SK-N-SH (cell line): ENCODE measurements at regions not wholly inside any gene's neighbourhood (a gene's known extent, or its start where the extent isn't known, plus 50 kb on each side); places are given as distances from the start of the nearest gene placed in this dataset.

ENCODE experiments used
- CTCF ChIA-PET: fragments of 300-600, 350-600 bp; formaldehyde crosslinking; extraction: SDS; loops from one replicate; lab custom pipeline; 2021; lab: Yijun Ruan, JAX
- POLR2A ChIA-PET: fragments of 350-600 bp; sonication (Branson Sonifier 250); formaldehyde crosslinking; extraction: SDS; loops from one replicate; lab custom pipeline; 2020; ENCODE audit warnings: antibody characterized with exemption, inconsistent platforms; lab: Yijun Ruan, JAX
- DNase-seq: peaks from one replicate; pipeline ENCODE4 v3.0.0; 2012
- H2AFZ ChIP-seq: fragments of 200-600 bp; sonication (generic); 2 replicates; pipeline ENCODE4 v1.8.1; 2016; ENCODE audit warnings: antibody characterized with exemption, mild to moderate bottlenecking, low read depth
- H3F3A ChIP-seq: fragments of 200-600 bp; sonication (generic); replicated peaks from 2 replicates; pipeline ENCODE3; 2016; ENCODE audit warnings: antibody characterized with exemption, mild to moderate bottlenecking; ENCODE audit not compliant: insufficient read depth
- H3K27ac ChIP-seq, 2 experiments: fragments of 200-500 bp in 1 of 2; fragments of 200-600 bp in 1 of 2; sonication (Bioruptor generic) in 1 of 2; sonication (generic), shearing (Covaris generic) in 1 of 2; 2 replicates each; pipeline versions ENCODE4 v1.5.1 to v1.6.1; 2014 to 2016; ENCODE audit warnings: low read depth in 2 of 2, inconsistent platforms in 1 of 2, low read length in 1 of 2, mild to moderate bottlenecking in 1 of 2, mixed read lengths in 1 of 2
- H3K27me3 ChIP-seq: fragments of 200-600 bp; sonication (generic), shearing (Covaris generic); 2 replicates; pipeline ENCODE4 v1.6.1; 2016; ENCODE audit warnings: mixed run types; ENCODE audit not compliant: insufficient read depth
- H3K36me3 ChIP-seq, 2 experiments: fragments of 200-500 bp in 1 of 2; fragments of 200-600 bp in 1 of 2; sonication (Bioruptor generic) in 1 of 2; sonication (generic) in 1 of 2; replicated peaks in 1 of 2; 2 replicates each; pipeline versions ENCODE3 to v1.5.1; 2014 to 2016; ENCODE audit warnings: low read length in 1 of 2, mild to moderate bottlenecking in 1 of 2; ENCODE audit not compliant: insufficient read depth in 2 of 2, control insufficient read depth in 1 of 2
- H3K4me1 ChIP-seq, 2 experiments: fragments of 200-500 bp in 1 of 2; fragments of 200-600 bp in 1 of 2; sonication (Bioruptor generic) in 1 of 2; sonication (generic), shearing (Covaris generic) in 1 of 2; 2 replicates each; pipeline versions ENCODE4 v1.5.1 to v1.6.1; 2014 to 2016; ENCODE audit warnings: low read depth in 1 of 2, low read length in 1 of 2, mixed run types in 1 of 2; ENCODE audit not compliant: insufficient read depth in 2 of 2, control insufficient read depth in 1 of 2
- H3K4me2 ChIP-seq: fragments of 200-600 bp; sonication (generic), shearing (Covaris generic); 2 replicates; pipeline ENCODE4 v1.6.1; 2017; ENCODE audit warnings: mixed run types
- H3K4me3 ChIP-seq, 2 experiments: fragments of 200-500 bp in 1 of 2; fragments of 200-600 bp in 1 of 2; sonication (Bioruptor generic) in 1 of 2; sonication (generic), shearing (Covaris generic) in 1 of 2; 2 replicates each; pipeline versions ENCODE4 v1.5.1 to v1.8.1; 2014 to 2016; ENCODE audit warnings: low read depth in 2 of 2, inconsistent platforms in 1 of 2, low read length in 1 of 2, mild to moderate bottlenecking in 1 of 2, mixed read lengths in 1 of 2, moderate library complexity in 1 of 2
- H3K79me2 ChIP-seq: fragments of 200-600 bp; sonication (generic); 2 replicates; pipeline ENCODE4 v1.8.1; 2017; ENCODE audit warnings: mild to moderate bottlenecking; ENCODE audit not compliant: insufficient read depth
- H3K9ac ChIP-seq: fragments of 200-600 bp; sonication (generic); 2 replicates; pipeline ENCODE4 v1.6.1; 2017; ENCODE audit warnings: mixed run types
- H3K9me2 ChIP-seq: fragments of 200-600 bp; sonication (generic); 2 replicates; pipeline ENCODE4 v1.6.1; 2017; ENCODE audit warnings: mixed run types
- H3K9me3 ChIP-seq: fragments of 200-600 bp; sonication (generic); 2 replicates; pipeline ENCODE4 v1.6.1; 2017; ENCODE audit warnings: mixed run types, mild to moderate bottlenecking, moderate library complexity
- H4K20me1 ChIP-seq: fragments of 200-600 bp; sonication (generic); 2 replicates; pipeline ENCODE4 v1.6.1; 2017; ENCODE audit warnings: mild to moderate bottlenecking, mixed run types; ENCODE audit not compliant: insufficient read depth
- EZH2phosphoT487 ChIP-seq: fragments of 200-600 bp; sonication (generic); IDR thresholded peaks from 2 replicates; pipeline ENCODE4 v1.6.1; 2017; ENCODE audit warnings: low read depth, mixed run types, mild to moderate bottlenecking, antibody characterized with exemption, moderate library complexity, borderline replicate concordance
- FOXM1 ChIP-seq: IDR thresholded peaks from 2 replicates; pipeline ENCODE4 v1.4.0; 2012; ENCODE audit warnings: low read depth, mild to moderate bottlenecking
- IRF3 ChIP-seq: fragments of 150-350 bp; IDR thresholded peaks from 2 replicates; pipeline ENCODE4 v1.6.1; 2016; ENCODE audit warnings: mild to moderate bottlenecking, low read depth, low read length
- JUND ChIP-seq: IDR thresholded peaks from 2 replicates; pipeline ENCODE4 v1.4.0; 2012
- NFIC ChIP-seq: IDR thresholded peaks from 2 replicates; pipeline ENCODE4 v1.4.0; 2012; ENCODE audit warnings: borderline replicate concordance
- RAD21 ChIP-seq: IDR thresholded peaks from 2 replicates; pipeline ENCODE4 v1.6.1; 2012; ENCODE audit warnings: mild to moderate bottlenecking, low read length
- RFX5 ChIP-seq: IDR thresholded peaks from 2 replicates; pipeline ENCODE4 v1.6.1; 2012; ENCODE audit warnings: mild to moderate bottlenecking, improper control_type of control experiment, low read length
- SIN3A ChIP-seq: IDR thresholded peaks from 2 replicates; pipeline ENCODE4 v1.6.1; 2012; ENCODE audit warnings: low read depth, mild to moderate bottlenecking, low read length, moderate library complexity, borderline replicate concordance
- SMC3 ChIP-seq: IDR thresholded peaks from 2 replicates; pipeline ENCODE4 v1.6.1; 2012; ENCODE audit warnings: low read depth, low read length, improper control_type of control experiment
- TAF1 ChIP-seq: IDR thresholded peaks from 2 replicates; pipeline ENCODE4 v1.6.1; 2012; ENCODE audit warnings: low read depth, mild to moderate bottlenecking, low read length, moderate library complexity, borderline replicate concordance
- TEAD4 ChIP-seq: IDR thresholded peaks from 2 replicates; pipeline ENCODE4 v1.4.0; 2012; ENCODE audit warnings: mild to moderate bottlenecking, borderline replicate concordance; ENCODE audit not compliant: insufficient read depth
- WGBS: methylation state at CpG from one replicate; pipeline ENCODE4 v1.1.6; 2017; ENCODE audit warnings: low lambda C conversion rate; 5-methylcytosine and 5-hydroxymethylcytosine counted together
- TF ChIP-seq, protein P1 (sequence below): IDR thresholded peaks from 2 replicates; pipeline ENCODE4; 2012
- TF ChIP-seq, protein P2 (sequence below): IDR thresholded peaks from 2 replicates; pipeline ENCODE4 v1.4.0; 2012; ENCODE audit warnings: low read depth

DNA sequence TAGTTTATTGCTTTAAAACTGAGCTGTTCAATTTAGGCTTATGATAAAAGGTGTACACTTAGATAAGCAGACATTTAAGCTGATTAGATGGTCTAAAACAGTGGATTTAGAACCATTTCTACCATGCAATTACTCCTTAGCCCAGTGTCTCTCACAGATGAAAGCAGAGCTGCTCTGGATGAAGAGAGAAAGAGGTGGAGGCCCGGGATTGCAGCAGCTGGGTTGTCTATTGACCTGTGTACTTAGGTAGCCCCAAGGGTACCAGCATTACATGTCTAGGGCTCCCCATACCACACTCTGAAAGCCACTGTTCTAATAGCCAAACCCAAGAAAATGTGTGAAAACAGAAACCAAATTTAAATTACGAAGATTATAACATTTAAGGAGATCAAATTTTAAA is 86.0 kb upstream of the GIMD1 start:
- no peaks in the 10 kb centered on the region for H3K36me3 ChIP-seq
- 25% methylated on average over 2 of the region's 2 CpGs for WGBS
- no peaks in the 10 kb centered on the region for H3F3A ChIP-seq
- no peaks in the 10 kb centered on the region for H3K4me1 ChIP-seq
- no peaks in the 10 kb centered on the region for H3K79me2 ChIP-seq
- no peak overlapping the region for H3K4me2 ChIP-seq
- no peak overlapping the region for H3K9ac ChIP-seq
- H3K9me2 ChIP-seq = no peaks in the 10 kb centered on the region
- CTCF ChIA-PET = no interaction called here
- no peaks in the 10 kb centered on the region for H3K9me3 ChIP-seq
- no peak overlapping the region for H2AFZ ChIP-seq
- H3K4me3 ChIP-seq = no peak overlapping the region
- POLR2A ChIA-PET = no interaction called here
- DNase-seq = no peak
- no peak overlapping the region for H3K27ac ChIP-seq
- H3K27me3 ChIP-seq = no peaks in the 10 kb centered on the region
- no peaks in the 10 kb centered on the region for H4K20me1 ChIP-seq
- TF ChIP-seq RFX5 (no peak), NFIC (no peak), JUND (no peak), TAF1 (no peak), IRF3 (no peak), RAD21 (no peak), EZH2phosphoT487 (no peak), TEAD4 (no peak)
- TF ChIP-seq, protein P1, sequence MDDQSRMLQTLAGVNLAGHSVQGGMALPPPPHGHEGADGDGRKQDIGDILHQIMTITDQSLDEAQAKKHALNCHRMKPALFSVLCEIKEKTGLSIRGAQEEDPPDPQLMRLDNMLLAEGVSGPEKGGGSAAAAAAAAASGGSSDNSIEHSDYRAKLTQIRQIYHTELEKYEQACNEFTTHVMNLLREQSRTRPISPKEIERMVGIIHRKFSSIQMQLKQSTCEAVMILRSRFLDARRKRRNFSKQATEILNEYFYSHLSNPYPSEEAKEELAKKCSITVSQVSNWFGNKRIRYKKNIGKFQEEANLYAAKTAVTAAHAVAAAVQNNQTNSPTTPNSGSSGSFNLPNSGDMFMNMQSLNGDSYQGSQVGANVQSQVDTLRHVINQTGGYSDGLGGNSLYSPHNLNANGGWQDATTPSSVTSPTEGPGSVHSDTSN = no peak
- TF ChIP-seq, protein P2, sequence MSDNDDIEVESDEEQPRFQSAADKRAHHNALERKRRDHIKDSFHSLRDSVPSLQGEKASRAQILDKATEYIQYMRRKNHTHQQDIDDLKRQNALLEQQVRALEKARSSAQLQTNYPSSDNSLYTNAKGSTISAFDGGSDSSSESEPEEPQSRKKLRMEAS = no peak

DNA sequence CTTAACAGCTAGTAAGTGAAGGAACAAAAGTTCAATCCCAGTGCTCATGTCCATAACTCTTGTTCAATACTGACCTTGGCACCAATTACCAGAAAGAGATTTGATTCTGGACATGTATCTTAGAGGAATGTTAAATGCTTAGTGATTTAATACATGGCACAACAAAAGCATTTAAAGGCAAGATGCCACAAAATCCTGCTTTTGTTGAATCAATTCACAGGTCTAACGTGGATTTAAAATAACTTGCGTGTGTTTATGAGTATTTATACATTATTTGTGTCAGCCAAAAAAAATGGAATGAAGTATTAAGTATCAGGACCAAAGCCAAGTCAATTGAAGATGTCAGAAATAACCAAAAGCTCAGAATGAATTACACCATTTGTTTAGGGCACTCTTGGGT is 85.4 kb upstream of the GIMD1 start:
- no peaks in the 10 kb centered on the region for H3K9me3 ChIP-seq
- no peaks in the 10 kb centered on the region for H3K36me3 ChIP-seq
- H2AFZ ChIP-seq = no peak overlapping the region
- no peaks in the 10 kb centered on the region for H3K9me2 ChIP-seq
- H3K27me3 ChIP-seq = no peaks in the 10 kb centered on the region
- no peak overlapping the region for H3K27ac ChIP-seq
- H3K9ac ChIP-seq = no peak overlapping the region
- TF ChIP-seq FOXM1 (no peak), SMC3 (no peak), SIN3A (no peak)
- no peak for DNase-seq
- POLR2A ChIA-PET = no interaction called here
- H3F3A ChIP-seq = no peaks in the 10 kb centered on the region
- H3K4me3 ChIP-seq = no peak overlapping the region
- CTCF ChIA-PET = no interaction called here
- 25% methylated on average over 2 of the region's 2 CpGs for WGBS
- H3K4me2 ChIP-seq = no peak overlapping the region
- no peaks in the 10 kb centered on the region for H4K20me1 ChIP-seq
- no peaks in the 10 kb centered on the region for H3K79me2 ChIP-seq
- no peaks in the 10 kb centered on the region for H3K4me1 ChIP-seq
